IMR-90 (cell line): ENCODE measurements at regions not wholly inside any gene's neighbourhood (a gene's known extent, or its start where the extent isn't known, plus 50 kb on each side); places are given as distances from the start of the nearest gene placed in this dataset.

ENCODE experiments used
- ATAC-seq: fragments of 200-7000 bp; cut with Tn5 transposase; 2 replicates; pipeline ENCODE4 v1.9.1; 2020; ENCODE audit warnings: low read depth, mild to moderate bottlenecking, moderate library complexity
- BruUV-seq: library from RNA; stranded (reverse); fragments of 400-500 nt; replicated peaks from 2 replicates; lab custom pipeline; 2021; lab: Mats Ljungman, UMichigan
- CTCF ChIA-PET: fragments of 300-600 bp; formaldehyde crosslinking; extraction: SDS; loops from one replicate; lab custom pipeline; 2021; ENCODE audit warnings: antibody characterized with exemption; lab: Yijun Ruan, JAX
- POLR2A ChIA-PET: fragments of 300-600 bp; sonication (Branson Sonifier 250); formaldehyde crosslinking; loops from one replicate; lab custom pipeline; 2022; ENCODE audit warnings: antibody characterized with exemption; ENCODE audit not compliant: unreplicated experiment; lab: Charles Lee
- DNase-seq: peaks from one replicate; pipeline ENCODE4 v3.0.0; 2013
- H2AFZ ChIP-seq: replicated peaks from 2 replicates; pipeline ENCODE3; 2013; ENCODE audit warnings: low read length, mild to moderate bottlenecking; ENCODE audit not compliant: poor library complexity
- H2AK5ac ChIP-seq: 2 replicates; pipeline ENCODE4 v1.6.1; 2013; ENCODE audit warnings: low read depth, low read length, inconsistent platforms
- H2AK9ac ChIP-seq: replicated peaks from 2 replicates; pipeline ENCODE3; 2013; ENCODE audit warnings: mild to moderate bottlenecking, low read depth, low read length, moderate library complexity; ENCODE audit not compliant: poor library complexity
- H2BK120ac ChIP-seq: 2 replicates; pipeline ENCODE4 v1.6.1; 2013; ENCODE audit warnings: low read depth, low read length, inconsistent platforms
- H2BK15ac ChIP-seq: 3 replicates; pipeline ENCODE4 v1.6.1; 2013; ENCODE audit warnings: low read depth, low read length, inconsistent platforms
- H2BK20ac ChIP-seq: 2 replicates; pipeline ENCODE4 v1.6.1; 2013; ENCODE audit warnings: low read depth, mild to moderate bottlenecking, inconsistent platforms, low read length, moderate library complexity
- H2BK5ac ChIP-seq: 2 replicates; pipeline ENCODE4 v1.6.1; 2013; ENCODE audit warnings: mild to moderate bottlenecking, low read depth, low read length, inconsistent platforms; ENCODE audit not compliant: poor library complexity, severe bottlenecking
- H3K14ac ChIP-seq: replicated peaks from 2 replicates; pipeline ENCODE4 v1.6.1; 2013; ENCODE audit warnings: low read depth, low read length, inconsistent platforms
- H3K18ac ChIP-seq: 2 replicates; pipeline ENCODE4 v1.6.1; 2013; ENCODE audit warnings: low read depth, low read length, control low read depth
- H3K23ac ChIP-seq: 2 replicates; pipeline ENCODE4 v1.6.1; 2013; ENCODE audit warnings: low read depth, low read length, inconsistent platforms
- H3K27ac ChIP-seq: 2 replicates; pipeline ENCODE4 v1.5.1; 2013; ENCODE audit warnings: mild to moderate bottlenecking, control low read depth, low read length; ENCODE audit not compliant: insufficient read depth
- H3K27me3 ChIP-seq: 2 replicates; pipeline ENCODE4 v1.6.1; 2013; ENCODE audit warnings: low read length; ENCODE audit not compliant: control insufficient read depth, insufficient read depth
- H3K36me3 ChIP-seq: 2 replicates; pipeline ENCODE4 v1.6.1; 2013; ENCODE audit warnings: low read length, mixed read lengths; ENCODE audit not compliant: control insufficient read depth, insufficient read depth
- H3K4ac ChIP-seq: 2 replicates; pipeline ENCODE4 v1.6.1; 2013; ENCODE audit warnings: low read depth, low read length, inconsistent platforms
- H3K4me1 ChIP-seq: 2 replicates; pipeline ENCODE4 v1.6.1; 2013; ENCODE audit warnings: low read length, mixed read lengths; ENCODE audit not compliant: control insufficient read depth, insufficient read depth
- H3K4me2 ChIP-seq: 2 replicates; pipeline ENCODE4 v1.6.1; 2013; ENCODE audit warnings: low read depth, mild to moderate bottlenecking, control low read depth, low read length, moderate library complexity
- H3K4me3 ChIP-seq: 2 replicates; pipeline ENCODE4 v1.5.1; 2013; ENCODE audit warnings: low read depth, mild to moderate bottlenecking, control low read depth, low read length, moderate library complexity; ENCODE audit not compliant: insufficient read depth
- H3K56ac ChIP-seq: 2 replicates; pipeline ENCODE4 v1.6.1; 2013; ENCODE audit warnings: low read length, inconsistent platforms; ENCODE audit not compliant: insufficient read depth; ENCODE audit errors: extremely low read depth
- H3K79me1 ChIP-seq, 2 experiments: 2 replicates each; pipeline ENCODE4 v1.6.1; 2013; ENCODE audit warnings: low read length in 2 of 2, inconsistent platforms in 1 of 2, low read depth in 1 of 2
- H3K9ac ChIP-seq: 2 replicates; pipeline ENCODE4 v1.6.1; 2013; ENCODE audit warnings: low read depth, low read length, control low read depth
- H3K9me1 ChIP-seq: 2 replicates; pipeline ENCODE4 v1.6.1; 2013; ENCODE audit warnings: low read length, inconsistent platforms; ENCODE audit not compliant: insufficient read depth
- H3K9me3 ChIP-seq: 2 replicates; pipeline ENCODE4 v1.6.1; 2013; ENCODE audit warnings: low read length; ENCODE audit not compliant: control insufficient read depth, insufficient read depth
- H4K20me1 ChIP-seq: 2 replicates; pipeline ENCODE4 v1.6.1; 2013; ENCODE audit warnings: low read length, inconsistent platforms; ENCODE audit not compliant: insufficient read depth
- H4K5ac ChIP-seq: 2 replicates; pipeline ENCODE4 v1.6.1; 2013; ENCODE audit warnings: mild to moderate bottlenecking, low read depth, low read length, control low read depth
- H4K8ac ChIP-seq, 2 experiments: 2 replicates each; pipeline ENCODE4 v1.6.1; 2013; ENCODE audit warnings: low read depth in 2 of 2, low read length in 2 of 2, control low read depth in 1 of 2, inconsistent platforms in 1 of 2
- H4K91ac ChIP-seq: 2 replicates; pipeline ENCODE4 v1.6.1; 2013; ENCODE audit warnings: low read depth, low read length, inconsistent platforms; ENCODE audit not compliant: insufficient read depth
- BHLHE40 ChIP-seq: fragments of 150-350 bp; IDR thresholded peaks from 2 replicates; pipeline ENCODE4 v1.6.1; 2016; ENCODE audit warnings: mild to moderate bottlenecking, low read depth, low read length
- CTCF ChIP-seq: conservative IDR thresholded peaks from 2 replicates; pipeline ENCODE4 v1.5.1; 2012; ENCODE audit warnings: mild to moderate bottlenecking, low read depth, low read length, improper control_type of control experiment
- MAFK ChIP-seq: IDR thresholded peaks from 2 replicates; pipeline ENCODE4 v1.6.1; 2012; ENCODE audit warnings: low read depth, low read length, improper control_type of control experiment
- MXI1 ChIP-seq: IDR thresholded peaks from 2 replicates; pipeline ENCODE4 v1.6.1; 2012; ENCODE audit warnings: low read depth, mild to moderate bottlenecking, low read length, moderate library complexity, borderline replicate concordance
- RAD21 ChIP-seq: IDR thresholded peaks from 2 replicates; pipeline ENCODE4 v1.6.1; 2012; ENCODE audit warnings: low read length, improper control_type of control experiment
- RCOR1 ChIP-seq: IDR thresholded peaks from 2 replicates; pipeline ENCODE4 v1.6.1; 2012; ENCODE audit warnings: mild to moderate bottlenecking, low read length, improper control_type of control experiment; ENCODE audit not compliant: insufficient replicate concordance
- SMC3 ChIP-seq: fragments of 150-350 bp; IDR thresholded peaks from 2 replicates; pipeline ENCODE4 v1.6.1; 2016; ENCODE audit warnings: low read depth, mild to moderate bottlenecking, antibody characterized with exemption, low read length, moderate library complexity
- USF2 ChIP-seq: fragments of 150-350 bp; IDR thresholded peaks from 2 replicates; pipeline ENCODE4 v1.6.1; 2017; ENCODE audit warnings: mild to moderate bottlenecking, antibody characterized with exemption, low read length, low read depth
- WGBS, 2 experiments: methylation state at CpG; one replicate each; pipeline versions ENCODE4 v1.1.5 to v1.1.7; 2013; ENCODE audit warnings: missing lambda C conversion rate in 2 of 2; ENCODE audit not compliant: insufficient read length in 1 of 2; ENCODE audit errors: extremely low coverage in 2 of 2; 5-methylcytosine and 5-hydroxymethylcytosine counted together
- dilution Hi-C: fragments of 300-500 bp; cut with HindIII; formaldehyde crosslinking; loops from one replicate; pipeline ENCODE4 v1.14.3; 2018; ENCODE audit warnings: low sequenced_read_pairs; ENCODE audit not compliant: unreplicated experiment
- in situ Hi-C: fragments of 300-500 bp; cut with MboI; formaldehyde crosslinking; loops from 3 replicates; pipeline ENCODE4 v1.14.3; 2019; ENCODE audit warnings: low sequenced_read_pairs, inconsistent platforms, mixed read lengths
- intact Hi-C: fragments of 100-400 bp; cut with micrococcal nuclease; formaldehyde crosslinking; loops from 2 replicates; pipeline ENCODE4 v1.10.0; 2022

- CTCF ChIA-PET, result no interaction called here
These were observed 319.2 kb downstream of the ZNF716 start for GRCh38 chr7:57769131-57769530.

More at GRCh38 chr7:57769131-57769530, 319.2 kb downstream of the ZNF716 start:
- POLR2A ChIA-PET, result no interaction called here
- Histone ChIP-seq H3K79me1 (no peaks in the 10 kb centered on the region), H3K36me3 (no peaks in the 10 kb centered on the region), H2BK5ac (no peak overlapping the region), H4K8ac (no peak overlapping the region), H4K20me1 (no peaks in the 10 kb centered on the region), H2BK20ac (no peak overlapping the region), H2AK5ac (no peak overlapping the region), H2BK15ac (no peak overlapping the region), H3K4me1 (no peaks in the 10 kb centered on the region), H4K5ac (no peak overlapping the region), H3K9ac (no peak overlapping the region), H3K4me2 (no peak overlapping the region), H3K14ac (no peak overlapping the region), H3K4ac (no peak overlapping the region), H4K91ac (no peak overlapping the region), H3K9me3 (peaks cover 19% of the 10 kb centered on the region), H3K9me1 (no peaks in the 10 kb centered on the region), H3K4me3 (no peak overlapping the region), H2AK9ac (no peak overlapping the region), H3K56ac (no peak overlapping the region), H3K27me3 (no peaks in the 10 kb centered on the region), H2BK120ac (no peak overlapping the region), H3K27ac (no peak overlapping the region), H3K18ac (no peak overlapping the region), H3K23ac (no peak overlapping the region), H2AFZ (no peak overlapping the region)
- intact Hi-C loops (no loop called here), in situ Hi-C loops (no loop called here), dilution Hi-C loops (no loop called here)
- ATAC-seq, result no peak
- no peak for TF ChIP-seq BHLHE40
- no peak for TF ChIP-seq SMC3
- no peak for TF ChIP-seq MAFK
- TF ChIP-seq MXI1, result no peak
- no peak for TF ChIP-seq RCOR1
- TF ChIP-seq CTCF, result no peak
- TF ChIP-seq USF2, result no peak
- TF ChIP-seq RAD21, result no peak
- no peak for DNase-seq
- BruUV-seq, result no TSS peak
- 40% methylated on average over 1 of the region's 5 CpGs; no CpG with 5 or more reads in 1 of the 2 experiments for WGBS, 2 experiments
